GM18508 (cell line): ENCODE measurements at regions not wholly inside any gene's neighbourhood (a gene's known extent, or its start where the extent isn't known, plus 50 kb on each side); places are given as distances from the start of the nearest gene placed in this dataset.

Experiments used
- ATAC-seq: cut with Tn5 transposase; IDR thresholded peaks from one replicate; pipeline ENCODE4 v1.9.1; 2021; ENCODE audit warnings: moderate number of reproducible peaks; ENCODE audit not compliant: insufficient read depth, unreplicated experiment

- ATAC-seq, result no peak
Measured at GRCh38 chr6:164928057-164928727, 381.2 kb downstream of the C6orf118 start.

GRCh38 chr6:164927288-164928056, 381.9 kb downstream of the C6orf118 start:
- ATAC-seq, result no peak

GRCh38 chr6:164926686-164927085, 382.7 kb downstream of the C6orf118 start:
- ATAC-seq, result no peak

DNA sequence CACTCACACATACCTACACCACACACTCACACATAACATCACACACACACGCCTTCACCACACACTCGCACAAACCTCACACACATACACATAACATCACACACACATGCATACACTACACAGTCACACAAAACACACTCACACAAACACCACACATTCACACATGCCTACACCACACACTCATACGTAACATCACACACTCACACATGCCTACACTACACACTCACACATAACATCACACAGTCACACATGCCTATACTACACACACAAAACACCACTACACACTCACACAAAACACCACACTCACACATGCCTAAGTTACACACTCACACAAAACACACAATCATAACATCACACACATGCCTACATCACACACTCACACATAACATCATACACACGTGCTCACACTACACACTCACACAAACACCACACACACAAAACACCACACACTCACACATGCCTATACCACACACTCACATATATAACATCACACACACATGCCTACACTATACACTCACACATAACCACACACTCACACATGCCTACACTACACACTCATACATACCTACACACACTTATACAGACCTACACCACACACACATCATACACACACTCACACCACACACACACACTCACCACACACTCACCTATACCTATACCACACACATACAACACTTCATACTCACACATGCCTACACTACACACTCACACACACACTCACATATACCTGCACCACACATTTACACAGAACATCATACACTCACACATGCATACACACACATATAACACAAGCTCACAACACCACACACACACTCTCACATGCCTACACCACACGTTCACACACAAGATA, 383.5 kb downstream of the C6orf118 start:
- no peak for ATAC-seq

DNA sequence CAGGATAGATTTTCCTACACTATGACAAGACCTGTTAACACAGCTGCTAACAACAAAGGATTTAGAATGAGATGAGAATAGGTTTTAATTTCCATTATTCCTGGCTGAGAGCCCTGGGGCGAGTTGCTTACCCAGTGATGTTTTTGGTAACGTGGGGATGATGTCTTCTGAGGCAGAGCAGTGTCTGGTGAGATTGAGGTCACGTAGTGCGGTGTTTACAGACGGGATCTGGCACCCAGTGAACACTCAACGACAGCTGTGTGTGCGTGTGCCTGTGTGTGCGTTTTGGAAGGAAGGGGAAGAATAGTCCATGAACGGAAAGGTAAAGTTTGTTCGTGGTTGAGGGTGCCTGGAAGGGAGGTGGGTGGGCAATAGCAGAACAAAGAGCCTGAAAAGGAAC, 384.7 kb downstream of the C6orf118 start:
- ATAC-seq, result no peak

GRCh38 chr6:164917211-164917610, 392.2 kb downstream of the C6orf118 start:
- no peak for ATAC-seq

- ATAC-seq, result no peak
Measured at GRCh38 chr6:164916087-164916486, 393.3 kb downstream of the C6orf118 start.

DNA sequence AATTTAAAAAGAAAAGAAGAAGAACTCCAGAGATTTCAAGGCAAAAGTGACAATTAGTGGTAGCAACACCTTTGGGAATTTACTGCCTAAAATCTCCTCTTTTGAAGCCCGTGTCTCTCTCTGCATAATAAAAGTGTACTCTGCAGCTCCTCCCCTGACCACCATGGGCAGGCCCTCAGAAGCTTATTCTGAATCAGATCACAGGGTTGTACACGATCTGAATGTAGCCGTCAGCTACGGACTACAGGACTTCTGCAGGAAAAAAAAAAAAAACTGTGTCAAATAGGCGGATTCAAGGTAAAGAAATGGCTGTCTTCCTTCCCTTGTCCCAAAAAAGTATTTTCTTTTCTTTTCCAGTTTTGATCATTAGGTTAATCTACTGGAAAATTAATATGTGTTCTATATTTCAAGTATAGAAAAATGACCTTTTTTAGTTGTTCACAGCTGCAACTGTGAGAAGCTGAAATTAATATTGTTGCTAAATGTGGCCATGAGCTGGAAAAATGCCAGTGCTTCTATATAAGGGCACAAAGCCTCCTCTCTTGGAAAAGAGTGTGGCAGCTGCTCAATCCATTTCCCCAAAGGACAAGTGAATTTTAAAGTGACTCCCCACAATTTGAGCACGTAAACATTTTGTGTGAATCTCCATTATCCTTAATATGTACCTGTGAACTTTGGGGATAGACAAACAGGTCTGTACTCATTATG, 397.4 kb downstream of the C6orf118 start:
- ATAC-seq, result no peak

DNA sequence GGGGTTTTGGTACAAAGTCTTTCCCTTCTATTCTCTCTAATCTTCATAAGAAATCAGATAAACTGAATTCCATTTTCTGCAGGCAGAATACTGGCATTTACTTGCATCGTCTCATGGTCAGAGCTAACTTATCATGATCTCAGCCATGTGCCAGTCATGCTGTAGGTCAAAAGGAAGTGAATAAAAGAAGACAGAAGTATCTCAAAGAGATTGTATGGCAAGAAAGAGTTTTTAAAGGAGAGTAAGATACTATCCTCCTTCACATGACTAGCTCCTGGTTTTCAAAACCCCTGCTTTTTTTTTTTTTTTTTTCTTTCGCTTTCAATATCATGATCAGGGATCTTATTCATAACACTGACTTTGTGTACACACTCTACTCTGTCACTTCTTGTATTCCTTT, 398.3 kb downstream of the C6orf118 start:
- ATAC-seq, result no peak

GRCh38 chr6:164906766-164907165, 402.6 kb downstream of the C6orf118 start:
- no peak for ATAC-seq

DNA sequence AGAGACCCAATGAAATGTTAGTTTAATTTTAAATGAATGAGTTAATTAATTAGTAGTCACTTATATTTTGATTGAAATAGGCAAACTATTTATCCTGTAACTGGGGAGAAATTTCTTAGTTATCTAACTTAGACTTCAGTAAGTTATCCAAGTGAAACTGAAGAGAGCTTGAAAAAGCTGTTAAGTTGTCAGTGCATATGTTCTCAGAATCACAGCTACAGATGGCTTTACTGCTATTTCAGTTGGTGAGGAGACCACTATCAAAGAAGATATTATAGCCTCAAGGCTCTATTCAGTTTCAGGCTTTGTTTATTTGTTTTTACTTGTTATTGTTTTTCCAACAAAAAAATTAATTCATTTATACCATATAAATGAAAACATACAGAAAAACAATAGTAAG, 404.1 kb downstream of the C6orf118 start:
- ATAC-seq, result no peak

DNA sequence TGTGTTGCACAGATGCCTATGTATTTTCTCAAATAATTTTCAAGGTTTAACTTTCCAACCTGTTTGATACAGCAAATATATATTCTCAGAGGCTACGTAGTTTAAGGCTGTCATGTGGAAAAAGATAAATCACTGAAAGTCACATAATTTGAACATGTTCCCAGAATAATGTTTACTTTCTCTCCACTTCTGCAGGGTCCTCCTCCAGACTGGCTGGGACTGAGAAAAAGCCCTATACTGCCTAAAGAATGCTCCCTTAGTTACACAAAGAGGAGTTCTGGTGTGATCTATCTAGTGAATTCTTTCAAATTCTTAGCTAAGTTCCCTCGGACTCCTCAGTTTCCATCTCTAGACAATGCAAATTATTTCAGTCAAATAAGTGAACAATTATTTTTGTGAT, 411.0 kb downstream of the C6orf118 start:
- no peak for ATAC-seq

GRCh38 chr6:164897523-164898235, 411.7 kb downstream of the C6orf118 start:
- ATAC-seq, result no peak

DNA sequence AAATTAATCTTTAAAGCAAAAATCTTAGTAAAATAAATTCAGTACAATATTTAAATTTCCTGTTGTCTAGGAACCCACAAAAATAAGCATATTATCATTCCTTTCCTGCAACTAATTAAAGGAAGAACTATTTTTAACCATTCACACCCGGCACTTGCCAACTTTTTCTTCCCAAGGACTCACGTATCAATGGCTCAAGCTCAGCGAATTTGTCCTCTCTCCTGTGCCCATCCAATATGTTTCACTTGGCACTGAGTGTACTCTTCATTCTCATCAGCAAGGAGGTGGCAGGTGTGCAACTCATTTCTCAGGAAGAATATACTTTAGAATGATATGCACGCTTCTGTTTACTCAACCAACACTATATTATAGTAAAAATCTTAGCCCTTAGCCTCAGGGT, 419.4 kb downstream of the C6orf118 start:
- ATAC-seq, result no peak

- no peak for ATAC-seq
Measured at GRCh38 chr6:164887660-164888059, 421.7 kb downstream of the C6orf118 start.

GRCh38 chr6:164882236-164882635, 427.2 kb downstream of the C6orf118 start:
- no peak for ATAC-seq

GRCh38 chr6:164871783-164872182, 437.6 kb downstream of the C6orf118 start:
- ATAC-seq, result no peak

DNA sequence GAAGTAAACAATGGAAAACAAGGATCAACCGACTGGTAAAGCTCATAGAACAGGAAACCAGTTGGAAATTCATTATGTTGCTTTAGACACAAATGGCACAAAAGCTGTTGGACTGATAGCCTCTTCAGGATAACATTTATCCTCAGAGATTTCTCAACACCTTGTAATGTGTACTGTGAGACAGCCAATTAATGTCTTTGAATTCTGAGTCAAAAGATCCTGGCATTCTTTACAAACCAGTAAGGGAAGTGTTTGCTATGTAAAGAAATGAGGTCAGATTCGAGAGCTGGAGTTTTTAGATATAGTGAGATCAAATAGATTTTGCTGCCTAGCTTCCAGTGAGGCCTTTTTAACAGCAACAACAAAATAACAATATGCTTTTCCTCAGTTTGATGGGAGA, 439.2 kb downstream of the C6orf118 start:
- no peak for ATAC-seq

- ATAC-seq, result no peak
Measured at GRCh38 chr6:164861967-164862366, 447.4 kb downstream of the C6orf118 start.

DNA sequence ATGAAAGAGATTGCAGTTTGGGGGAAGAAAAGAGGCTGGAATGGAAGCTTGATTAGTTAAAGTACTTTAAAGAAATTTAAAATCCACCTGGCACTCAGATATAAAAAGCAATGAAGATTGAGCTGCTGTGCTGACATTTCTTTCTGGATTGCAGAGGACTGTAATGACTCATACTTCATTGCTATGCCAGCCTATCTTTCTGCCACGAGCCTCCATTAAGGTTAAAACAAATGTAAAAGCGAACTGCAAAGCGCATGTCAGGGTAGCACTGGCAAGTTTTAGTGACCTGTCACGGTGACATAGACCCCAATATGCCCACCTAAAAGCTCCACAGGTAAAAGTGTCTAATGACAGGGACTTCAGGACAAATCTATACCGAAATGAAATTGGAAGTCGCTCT, 449.6 kb downstream of the C6orf118 start:
- no peak for ATAC-seq
